HG02610 (cell line): ENCODE measurements at regions not wholly inside any gene's neighbourhood (a gene's known extent, or its start where the extent isn't known, plus 50 kb on each side); places are given as distances from the start of the nearest gene placed in this dataset.

Experiments
- ATAC-seq: cut with Tn5 transposase; IDR thresholded peaks from one replicate; pipeline ENCODE4 v1.9.1; 2021; ENCODE audit warnings: mild to moderate bottlenecking, moderate library complexity; ENCODE audit not compliant: unreplicated experiment

- no peak for ATAC-seq
Observed at GRCh38 chr1:209509039-209509438, 74.5 kb upstream of the CAMK1G start.

- no peak for ATAC-seq
Observed at GRCh38 chr1:209510063-209510462, 73.5 kb upstream of the CAMK1G start.

- ATAC-seq, result no peak
Observed at GRCh38 chr1:209511169-209511568, 72.3 kb upstream of the CAMK1G start.

- ATAC-seq, result no peak
Observed at GRCh38 chr1:209512821-209513220, 70.7 kb upstream of the CAMK1G start.

GRCh38 chr1:209513226-209513625, 70.3 kb upstream of the CAMK1G start:
- no peak for ATAC-seq

GRCh38 chr1:209516771-209517680, 66.5 kb upstream of the CAMK1G start:
- ATAC-seq, result no peak

GRCh38 chr1:209517681-209518050, 65.8 kb upstream of the CAMK1G start:
- no peak for ATAC-seq

GRCh38 chr1:209519786-209520185, 63.7 kb upstream of the CAMK1G start:
- no peak for ATAC-seq

GRCh38 chr1:209522826-209523225, 60.7 kb upstream of the CAMK1G start:
- no peak for ATAC-seq

GRCh38 chr1:209526137-209526536, 57.4 kb upstream of the CAMK1G start:
- no peak for ATAC-seq

GRCh38 chr1:209527372-209527771, 56.1 kb upstream of the CAMK1G start:
- no peak for ATAC-seq

- ATAC-seq, result no peak
Observed at GRCh38 chr1:209527993-209528717, 55.4 kb upstream of the CAMK1G start.

GRCh38 chr1:209529233-209529632, 54.3 kb upstream of the CAMK1G start:
- ATAC-seq, result no peak

GRCh38 chr1:209531006-209531405, 52.5 kb upstream of the CAMK1G start:
- ATAC-seq, result no peak

GRCh38 chr1:209531549-209531948, 52.0 kb upstream of the CAMK1G start:
- ATAC-seq, result no peak
